ENCODE measurements at regions not wholly inside any gene's neighbourhood (a gene's known extent, or its start where the extent isn't known, plus 50 kb on each side); places are given as distances from the start of the nearest gene placed in this dataset.
"Not testable (repeated sequence)": the region's sequence is repeated elsewhere in the genome, so short reads cannot be mapped to it uniquely, and the experiment has no call there.

DNA sequence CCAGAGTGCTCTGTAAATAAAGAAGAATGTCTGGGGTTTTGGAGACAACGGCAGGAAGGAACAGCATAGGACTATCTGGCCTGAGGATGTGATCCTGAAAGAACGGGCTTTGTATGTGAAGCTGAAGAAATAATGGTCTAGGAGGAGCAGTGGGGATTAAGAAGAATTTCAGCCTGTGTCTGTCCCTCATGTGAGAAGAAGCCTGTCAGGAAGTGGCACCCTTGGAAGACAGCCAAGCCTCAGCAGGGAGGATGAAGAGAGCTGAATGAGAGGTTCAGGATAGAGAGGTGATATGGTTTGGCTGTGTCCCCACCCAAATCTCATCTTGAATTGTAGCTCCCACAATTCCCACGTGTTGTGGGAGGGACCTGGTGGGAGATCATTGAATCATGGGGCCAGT lies 56.9 kb upstream of the TCL1A start:
- Histone ChIP-seq H3K4me1 (no peaks in the 10 kb centered on the region), H3K27me3 (no peaks in the 10 kb centered on the region), H3K4me3 (no peak overlapping the region), H3K9me3 (no peaks in the 10 kb centered on the region), H3K36me3 (ENCODE audit: low read depth, missing control alignments) (no peaks in the 10 kb centered on the region), H3K27ac (no peak overlapping the region)
- TF ChIP-seq, protein P1, sequence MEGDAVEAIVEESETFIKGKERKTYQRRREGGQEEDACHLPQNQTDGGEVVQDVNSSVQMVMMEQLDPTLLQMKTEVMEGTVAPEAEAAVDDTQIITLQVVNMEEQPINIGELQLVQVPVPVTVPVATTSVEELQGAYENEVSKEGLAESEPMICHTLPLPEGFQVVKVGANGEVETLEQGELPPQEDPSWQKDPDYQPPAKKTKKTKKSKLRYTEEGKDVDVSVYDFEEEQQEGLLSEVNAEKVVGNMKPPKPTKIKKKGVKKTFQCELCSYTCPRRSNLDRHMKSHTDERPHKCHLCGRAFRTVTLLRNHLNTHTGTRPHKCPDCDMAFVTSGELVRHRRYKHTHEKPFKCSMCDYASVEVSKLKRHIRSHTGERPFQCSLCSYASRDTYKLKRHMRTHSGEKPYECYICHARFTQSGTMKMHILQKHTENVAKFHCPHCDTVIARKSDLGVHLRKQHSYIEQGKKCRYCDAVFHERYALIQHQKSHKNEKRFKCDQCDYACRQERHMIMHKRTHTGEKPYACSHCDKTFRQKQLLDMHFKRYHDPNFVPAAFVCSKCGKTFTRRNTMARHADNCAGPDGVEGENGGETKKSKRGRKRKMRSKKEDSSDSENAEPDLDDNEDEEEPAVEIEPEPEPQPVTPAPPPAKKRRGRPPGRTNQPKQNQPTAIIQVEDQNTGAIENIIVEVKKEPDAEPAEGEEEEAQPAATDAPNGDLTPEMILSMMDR (IDR thresholded peaks at IDR 0.05) = no peak
- no peak for TF ChIP-seq POLR2A (IDR thresholded peaks at IDR 0.05)
- no peak for DNase-seq
- 67 to 68% methylated on average over 3 of the region's 3 CpGs for WGBS, 2 donors
- intact Hi-C loops (cut with DNase I; ENCODE audit: low total_unique reads) = no loop called here

DNA sequence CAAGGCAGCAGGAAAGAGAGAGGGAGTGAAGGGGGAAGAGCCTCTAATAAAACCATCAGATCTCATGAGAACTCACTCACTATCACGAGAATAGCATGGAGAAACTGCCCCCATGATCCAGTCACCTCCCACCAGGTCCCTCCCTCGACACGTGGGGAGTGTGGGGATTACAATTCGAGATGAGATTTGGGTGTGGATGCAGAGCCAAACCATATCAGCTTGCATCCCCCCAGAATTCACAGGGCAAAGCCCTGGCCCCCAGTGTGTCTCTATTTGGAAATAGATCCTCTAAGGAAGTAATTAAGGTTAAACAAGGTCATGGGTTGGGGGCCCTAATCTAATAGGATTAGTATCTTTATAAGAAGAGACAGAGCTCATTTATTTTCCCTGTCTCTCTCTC lies 56.1 kb upstream of the TCL1A start:
- DNase-seq = no peak
- no peaks in the 10 kb centered on the region for H3K27me3 ChIP-seq
- intact Hi-C loops (cut with DNase I; ENCODE audit: low total_unique reads) = no loop called here
- TF ChIP-seq, protein P1 (IDR thresholded peaks at IDR 0.05) = no peak
- no peak for TF ChIP-seq POLR2A (IDR thresholded peaks at IDR 0.05)
- WGBS, 2 donors = 31 to 32% methylated on average over 4 of the region's 4 CpGs
- no peaks in the 10 kb centered on the region for H3K9me3 ChIP-seq
- no peaks in the 10 kb centered on the region for H3K4me1 ChIP-seq
- no peaks in the 10 kb centered on the region for H3K36me3 ChIP-seq (ENCODE audit: low read depth, missing control alignments)
- H3K4me3 ChIP-seq = no peak overlapping the region
- H3K27ac ChIP-seq = no peak overlapping the region

DNA sequence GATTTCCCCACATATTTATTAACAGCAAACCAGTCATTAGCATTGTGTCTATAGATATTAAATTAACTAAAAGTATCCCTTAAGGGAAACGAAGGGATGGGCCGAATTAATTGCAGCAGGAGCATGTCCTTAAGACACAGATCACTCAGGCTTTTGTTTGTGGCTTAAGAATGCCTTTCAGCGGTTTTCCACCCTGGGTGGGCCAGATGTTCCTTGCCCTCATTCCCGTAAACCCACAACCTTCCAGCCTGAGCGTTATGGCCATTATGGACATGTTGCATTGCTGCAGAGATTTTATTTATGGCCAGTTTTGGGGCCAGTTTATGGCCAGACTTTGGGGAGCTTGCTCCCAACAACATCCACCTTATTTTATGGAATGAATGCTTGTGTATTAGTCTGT lies 55.5 kb upstream of the TCL1A start:
- intact Hi-C loops (cut with DNase I; ENCODE audit: low total_unique reads); H3K36me3 ChIP-seq (ENCODE audit: low read depth, missing control alignments); DNase-seq; H3K4me3 ChIP-seq; H3K27ac ChIP-seq; H3K27me3 ChIP-seq; H3K9me3 ChIP-seq; H3K4me1 ChIP-seq: not testable (repeated sequence)
- 28 to 61% methylated on average over 5 of the region's 5 CpGs for WGBS, 2 donors

DNA sequence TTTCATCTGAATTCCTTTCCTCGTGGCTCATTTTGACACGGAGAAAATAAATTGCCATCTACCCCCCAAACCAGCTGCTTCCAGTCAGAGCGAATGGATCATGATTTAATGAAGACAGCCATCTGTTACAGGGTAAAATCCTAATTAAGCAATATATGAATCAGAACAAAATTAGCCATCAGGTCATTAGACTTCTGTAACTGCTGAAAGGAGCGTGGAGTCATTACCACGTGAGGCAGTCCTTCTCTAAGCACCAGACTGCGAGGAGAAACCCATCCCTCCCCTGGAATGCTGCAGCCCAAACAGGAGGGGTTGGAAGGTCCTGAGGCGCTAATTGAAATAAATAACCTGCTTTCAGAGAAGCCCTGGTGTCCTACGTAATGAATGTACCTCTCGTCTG lies 51.1 kb upstream of the TCL1A start:
- H3K4me3 ChIP-seq = no peak overlapping the region
- no peaks in the 10 kb centered on the region for H3K9me3 ChIP-seq
- no peaks in the 10 kb centered on the region for H3K4me1 ChIP-seq
- DNase-seq = no peak
- intact Hi-C loops (cut with DNase I; ENCODE audit: low total_unique reads) = no loop called here
- H3K27me3 ChIP-seq = no peaks in the 10 kb centered on the region
- WGBS, 2 donors = 44 to 45% methylated on average over 8 to 9 of the region's 9 CpGs
- TF ChIP-seq, protein P1 (IDR thresholded peaks at IDR 0.05) = no peak
- no peak for TF ChIP-seq POLR2A (IDR thresholded peaks at IDR 0.05)
- H3K36me3 ChIP-seq (ENCODE audit: low read depth, missing control alignments) = no peaks in the 10 kb centered on the region
- H3K27ac ChIP-seq = no peak overlapping the region

DNA sequence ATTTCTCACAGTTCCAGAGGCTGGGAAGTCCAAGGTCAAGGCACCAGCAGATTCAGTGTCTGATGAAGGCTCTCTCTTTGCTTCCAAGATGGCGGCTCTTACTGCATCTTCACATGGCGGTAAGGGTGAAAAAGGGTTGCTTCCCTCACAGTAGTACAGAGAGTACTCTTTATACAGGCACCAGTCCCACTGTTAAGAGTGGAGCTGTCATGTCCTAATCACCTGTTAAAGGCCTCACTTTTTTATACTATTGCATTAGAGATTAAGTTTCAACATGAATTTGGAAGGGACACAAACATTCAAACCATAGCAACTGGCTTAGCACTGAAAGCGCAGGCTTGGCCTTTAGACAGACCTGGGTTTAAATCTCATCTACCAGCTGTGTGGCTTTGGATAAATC lies 50.0 kb upstream of the TCL1A start:
- H3K27ac ChIP-seq = no peak overlapping the region
- no peaks in the 10 kb centered on the region for H3K27me3 ChIP-seq
- no peak for TF ChIP-seq POLR2A (IDR thresholded peaks at IDR 0.05)
- TF ChIP-seq, protein P1 (IDR thresholded peaks at IDR 0.05) = no peak
- no peaks in the 10 kb centered on the region for H3K4me1 ChIP-seq
- no peak overlapping the region for H3K4me3 ChIP-seq
- DNase-seq = no peak
- H3K9me3 ChIP-seq = no peaks in the 10 kb centered on the region
- no peaks in the 10 kb centered on the region for H3K36me3 ChIP-seq (ENCODE audit: low read depth, missing control alignments)
- 97% methylated on average over 3 of the region's 3 CpGs for WGBS, 2 donors
- intact Hi-C loops (cut with DNase I; ENCODE audit: low total_unique reads) = no loop called here

Data from testis (tissue), 2 donors.